A549 (cell line): ENCODE measurements at regions not wholly inside any gene's neighbourhood (a gene's known extent, or its start where the extent isn't known, plus 50 kb on each side); places are given as distances from the start of the nearest gene placed in this dataset.

Experiments used
- CEBPB ChIP-seq, 2 experiments: fragments of >200 bp in 1 of 2; sonication (Bioruptor Twin) in 1 of 2; formaldehyde crosslinking in 1 of 2; IDR thresholded peaks; 2 replicates each; pipeline ENCODE4 v1.6.1; 2012 to 2016
- CTCF ChIP-seq: fragments of >200 bp; sonication (Bioruptor Twin); formaldehyde crosslinking; IDR thresholded peaks from 3 replicates; pipeline ENCODE4 v1.5.1; 2016
- EP300 ChIP-seq, 2 experiments: fragments of >200 bp; sonication (Bioruptor Twin); formaldehyde crosslinking; IDR thresholded peaks; 2 replicates in 1 of 2; 3 replicates in 1 of 2; pipeline ENCODE4 v1.6.1; 2016 to 2017
- ESRRA ChIP-seq: fragments of 150-350 bp; IDR thresholded peaks from 2 replicates; pipeline ENCODE4 v1.6.1; 2014; ENCODE audit warnings: mild to moderate bottlenecking, low read length, borderline replicate concordance
- HOXA7 ChIP-seq: fragments of 250-450 bp; sonication (Bioruptor Pico); IDR thresholded peaks from 2 replicates; pipeline ENCODE4 v1.5.0; 2020; ENCODE audit warnings: mild to moderate bottlenecking, moderate library complexity
- HOXB5 ChIP-seq: fragments of 250-450 bp; sonication (Bioruptor Pico); IDR thresholded peaks from 2 replicates; pipeline ENCODE4 v1.5.0; 2020; ENCODE audit warnings: mild to moderate bottlenecking, moderate library complexity
- KDM1A ChIP-seq: fragments of 200-600 bp; sonication (generic); IDR thresholded peaks from 2 replicates; pipeline ENCODE4 v1.6.1; 2016; ENCODE audit warnings: low read depth, mild to moderate bottlenecking
- MAFK ChIP-seq: fragments of 450-650 bp; IDR thresholded peaks from 2 replicates; pipeline ENCODE4 v1.6.1; 2014; ENCODE audit not compliant: partially characterized antibody
- POLR2A ChIP-seq: IDR thresholded peaks from 2 replicates; pipeline ENCODE4 v1.6.1; 2012; ENCODE audit warnings: mild to moderate bottlenecking, low read length
- RAD21 ChIP-seq, 2 experiments: fragments of >200 bp in 1 of 2; sonication (Bioruptor Twin) in 1 of 2; formaldehyde crosslinking in 1 of 2; IDR thresholded peaks in 1 of 2; conservative IDR thresholded peaks in 1 of 2; 2 replicates in 1 of 2; 3 replicates in 1 of 2; pipeline ENCODE4 v1.6.1; 2012 to 2018; ENCODE audit warnings: inconsistent platforms in 1 of 2
- SMC3 ChIP-seq: fragments of >200 bp; sonication (Bioruptor Twin); formaldehyde crosslinking; IDR thresholded peaks from 3 replicates; pipeline ENCODE4 v1.6.1; 2018; ENCODE audit warnings: inconsistent platforms
- TP53 ChIP-seq: fragments of 250-450 bp; sonication (Bioruptor Pico); IDR thresholded peaks from 2 replicates; pipeline ENCODE4 v1.5.0; 2021; ENCODE audit warnings: mild to moderate bottlenecking, moderate library complexity
- ZSCAN20 ChIP-seq: fragments of 250-450 bp; sonication (Bioruptor Pico); IDR thresholded peaks from 2 replicates; pipeline ENCODE4 v1.8.0; 2022; ENCODE audit warnings: mild to moderate bottlenecking, moderate library complexity

- no peak for TF ChIP-seq POLR2A
- no peak for TF ChIP-seq ESRRA
- TF ChIP-seq TP53 (CRISPR knock-in tag): no peak
- TF ChIP-seq HOXA7: no peak
- no peak for TF ChIP-seq CTCF
- TF ChIP-seq EP300 (IDR thresholded peaks at IDR 0.05): no peak
- TF ChIP-seq MAFK: no peak
- no peak for TF ChIP-seq SMC3
- no peak for TF ChIP-seq RAD21 (conservative IDR thresholded peaks at IDR 0.05 in 1 of 2, IDR thresholded peaks at IDR 0.05 in 1 of 2)
- TF ChIP-seq HOXB5 (CRISPR knock-in tag): no peak
- TF ChIP-seq CEBPB (IDR thresholded peaks at IDR 0.05): no peak
- no peak for TF ChIP-seq ZSCAN20 (CRISPR knock-in tag)
- TF ChIP-seq KDM1A: no peak
Measured at GRCh38 chr16:47026492-47026891, 53.0 kb upstream of the DNAJA2 start.
